Erythroblast (primary cell): ENCODE measurements at regions not wholly inside any gene's neighbourhood (a gene's known extent, or its start where the extent isn't known, plus 50 kb on each side); places are given as distances from the start of the nearest gene placed in this dataset.

Experiments
- GATA1 ChIP-seq: IDR thresholded peaks from 2 replicates; pipeline ENCODE4 v1.6.1; 2011; ENCODE audit warnings: low read depth, mild to moderate bottlenecking, control low read depth, low read length, moderate library complexity
- POLR2A ChIP-seq: IDR thresholded peaks from 2 replicates; pipeline ENCODE4 v1.6.1; 2011; ENCODE audit warnings: mild to moderate bottlenecking, low read length

- no peak for TF ChIP-seq POLR2A
- TF ChIP-seq GATA1: no peak
Measured at GRCh38 chr12:60240891-60241290, 645.1 kb downstream of the SLC16A7 start.
